Keratinocyte (primary cell): ENCODE measurements at regions not wholly inside any gene's neighbourhood (a gene's known extent, or its start where the extent isn't known, plus 50 kb on each side); places are given as distances from the start of the nearest gene placed in this dataset.
"Not testable (repeated sequence)": the region's sequence is repeated elsewhere in the genome, so short reads cannot be mapped to it uniquely, and the experiment has no call there.

Experiments
- DNase-seq: peaks from one replicate; pipeline ENCODE4 v3.0.0-alpha.2; 2011; ENCODE audit warnings: low read depth, missing footprints, low spot score
- FAIRE-seq: peaks from 2 replicates; lab custom pipeline; 2011; peaks lifted over from hg19 to GRCh38; lab: Jason Lieb, UNC
- H2AFZ ChIP-seq: 2 replicates; pipeline ENCODE4 v1.6.0; 2012; ENCODE audit warnings: low read length, control low read depth, inconsistent platforms; ENCODE audit not compliant: control insufficient read depth
- H3K27ac ChIP-seq: 2 replicates; pipeline ENCODE4 v1.5.1; 2011; ENCODE audit warnings: low read length; ENCODE audit not compliant: control insufficient read depth, insufficient read depth
- H3K27me3 ChIP-seq: 3 replicates; pipeline ENCODE4 v1.6.0; 2011; ENCODE audit warnings: low read length; ENCODE audit not compliant: control insufficient read depth, insufficient read depth; ENCODE audit errors: extremely low read depth
- H3K36me3 ChIP-seq, 2 experiments: 2 replicates in 1 of 2; 3 replicates in 1 of 2; pipeline ENCODE4 v1.5.1; 2011; ENCODE audit warnings: low read length in 2 of 2, mild to moderate bottlenecking in 1 of 2; ENCODE audit not compliant: control insufficient read depth in 2 of 2, insufficient read depth in 2 of 2; ENCODE audit errors: extremely low read depth in 1 of 2
- H3K4me1 ChIP-seq: 3 replicates; pipeline ENCODE4 v1.5.1; 2011; ENCODE audit warnings: low read length; ENCODE audit not compliant: control insufficient read depth, insufficient read depth; ENCODE audit errors: extremely low read depth
- H3K4me2 ChIP-seq: 3 replicates; pipeline ENCODE4 v1.6.0; 2011; ENCODE audit warnings: low read depth, low read length; ENCODE audit not compliant: control insufficient read depth, insufficient read depth; ENCODE audit errors: extremely low read depth
- H3K4me3 ChIP-seq, 3 experiments: fragments of 200-600 bp in 1 of 3; sonication (generic) in 1 of 3; 2 replicates in 2 of 3; 3 replicates in 1 of 3; pipeline ENCODE4 v1.5.1; 2011 to 2016; ENCODE audit warnings: low read length in 3 of 3, mild to moderate bottlenecking in 3 of 3, control low read depth in 2 of 3, inconsistent platforms in 1 of 3, low read depth in 1 of 3, mixed read lengths in 1 of 3, mixed run types in 1 of 3, moderate library complexity in 1 of 3; ENCODE audit not compliant: control insufficient read depth in 2 of 3, insufficient read depth in 2 of 3; ENCODE audit errors: extremely low read depth in 1 of 3
- H3K79me2 ChIP-seq: 2 replicates; pipeline ENCODE4 v1.6.0; 2012; ENCODE audit warnings: low read length; ENCODE audit not compliant: control insufficient read depth, insufficient read depth
- H3K9ac ChIP-seq: 3 replicates; pipeline ENCODE4 v1.6.0; 2011; ENCODE audit warnings: low read length; ENCODE audit not compliant: control insufficient read depth, insufficient read depth; ENCODE audit errors: extremely low read depth
- H3K9me1 ChIP-seq: 3 replicates; pipeline ENCODE4 v1.6.0; 2011; ENCODE audit warnings: low read length; ENCODE audit not compliant: control insufficient read depth, insufficient read depth; ENCODE audit errors: extremely low read depth
- H3K9me3 ChIP-seq: 2 replicates; pipeline ENCODE4 v1.5.1; 2012; ENCODE audit warnings: low read depth, low read length; ENCODE audit not compliant: control insufficient read depth
- H4K20me1 ChIP-seq: 3 replicates; pipeline ENCODE4 v1.6.0; 2011; ENCODE audit warnings: low read length; ENCODE audit not compliant: control insufficient read depth, insufficient read depth; ENCODE audit errors: extremely low read depth
- EZH2 ChIP-seq: IDR thresholded peaks from one replicate; pipeline ENCODE4 v1.6.1; 2012; ENCODE audit warnings: inconsistent platforms, mild to moderate bottlenecking, low read length, moderate library complexity
- dilution Hi-C: fragments of 300-500 bp; cut with MboI; formaldehyde crosslinking; loops from one replicate; pipeline ENCODE4 v1.7.0; 2020; ENCODE audit warnings: low sequenced_read_pairs; ENCODE audit not compliant: extremely low pct_ligation_motif_present
- TF ChIP-seq, protein P1 (sequence below), 3 experiments: IDR thresholded peaks in 1 of 3; conservative IDR thresholded peaks in 1 of 3; optimal IDR thresholded peaks in 1 of 3; 2 replicates in 2 of 3; 3 replicates in 1 of 3; pipeline versions ENCODE3 to v1.5.1; 2011; ENCODE audit warnings: low read length in 3 of 3, mild to moderate bottlenecking in 3 of 3, moderate library complexity in 2 of 3, control low read depth in 1 of 3, inconsistent platforms in 1 of 3; ENCODE audit not compliant: insufficient read depth in 2 of 3; ENCODE audit errors: extremely low read depth in 1 of 3

DNA sequence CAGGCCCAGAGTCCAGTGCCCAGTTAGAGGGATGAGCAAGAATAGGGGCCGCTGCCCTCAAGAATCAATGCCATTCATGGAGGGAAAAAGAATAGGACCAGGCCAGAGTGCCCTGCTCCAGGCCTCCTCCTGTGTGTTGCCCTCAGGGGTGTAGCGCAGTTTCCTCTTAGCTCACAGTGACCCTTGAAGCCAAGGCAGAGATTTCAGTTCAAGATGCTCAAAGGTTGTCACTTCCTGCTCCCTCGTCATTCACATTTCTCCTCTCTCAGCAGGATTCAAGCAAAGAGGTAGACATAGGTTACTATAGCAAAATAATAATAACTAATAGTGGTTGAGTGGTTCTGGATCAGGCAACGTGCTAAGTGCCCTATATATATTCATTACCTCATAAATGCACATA lies 55.1 kb upstream of the PELI2 start:
- Histone ChIP-seq H3K4me2 (no peak overlapping the region), H3K4me1 (no peaks in the 10 kb centered on the region), H4K20me1 (no peaks in the 10 kb centered on the region), H3K9me1 (no peaks in the 10 kb centered on the region), H3K9ac (no peak overlapping the region), H2AFZ (no peak overlapping the region), H3K36me3 (no peaks in the 10 kb centered on the region), H3K79me2 (no peaks in the 10 kb centered on the region), H3K9me3 (no peaks in the 10 kb centered on the region), H3K27ac (no peak overlapping the region), H3K4me3 (no peak overlapping the region), H3K27me3 (no peaks in the 10 kb centered on the region)
- TF ChIP-seq, protein P1, sequence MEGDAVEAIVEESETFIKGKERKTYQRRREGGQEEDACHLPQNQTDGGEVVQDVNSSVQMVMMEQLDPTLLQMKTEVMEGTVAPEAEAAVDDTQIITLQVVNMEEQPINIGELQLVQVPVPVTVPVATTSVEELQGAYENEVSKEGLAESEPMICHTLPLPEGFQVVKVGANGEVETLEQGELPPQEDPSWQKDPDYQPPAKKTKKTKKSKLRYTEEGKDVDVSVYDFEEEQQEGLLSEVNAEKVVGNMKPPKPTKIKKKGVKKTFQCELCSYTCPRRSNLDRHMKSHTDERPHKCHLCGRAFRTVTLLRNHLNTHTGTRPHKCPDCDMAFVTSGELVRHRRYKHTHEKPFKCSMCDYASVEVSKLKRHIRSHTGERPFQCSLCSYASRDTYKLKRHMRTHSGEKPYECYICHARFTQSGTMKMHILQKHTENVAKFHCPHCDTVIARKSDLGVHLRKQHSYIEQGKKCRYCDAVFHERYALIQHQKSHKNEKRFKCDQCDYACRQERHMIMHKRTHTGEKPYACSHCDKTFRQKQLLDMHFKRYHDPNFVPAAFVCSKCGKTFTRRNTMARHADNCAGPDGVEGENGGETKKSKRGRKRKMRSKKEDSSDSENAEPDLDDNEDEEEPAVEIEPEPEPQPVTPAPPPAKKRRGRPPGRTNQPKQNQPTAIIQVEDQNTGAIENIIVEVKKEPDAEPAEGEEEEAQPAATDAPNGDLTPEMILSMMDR (optimal IDR thresholded peaks at IDR 0.05 in 1 of 3, IDR thresholded peaks at IDR 0.05 in 1 of 3, conservative IDR thresholded peaks at IDR 0.05 in 1 of 3; ENCODE audit: extremely low read depth in 1 of 3, insufficient read depth in 2 of 3, low read length in 3 of 3) = no peak
- TF ChIP-seq EZH2 = no peak
- dilution Hi-C loops = no loop called here
- DNase-seq = no peak
- no peak for FAIRE-seq

DNA sequence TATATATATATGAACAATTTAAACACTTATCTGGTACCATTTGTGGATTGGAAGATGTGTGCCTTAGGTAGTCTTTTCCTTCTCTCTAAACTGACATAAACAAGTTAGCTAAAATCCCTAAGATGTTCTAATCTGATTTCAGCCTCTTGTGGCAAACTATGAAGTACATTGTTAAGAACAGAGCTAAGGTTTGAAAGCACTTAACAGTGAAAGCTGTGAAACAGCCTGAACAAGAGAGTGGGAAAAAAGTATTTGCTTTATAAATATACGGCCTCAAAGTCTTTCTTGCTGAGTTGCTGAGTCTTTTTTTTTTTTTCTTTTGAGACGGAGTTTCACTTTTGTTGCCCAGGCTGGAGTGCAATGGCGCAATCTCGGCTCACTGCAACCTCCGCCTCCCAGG lies 53.7 kb upstream of the PELI2 start:
- H3K27ac ChIP-seq = no peak overlapping the region
- H3K9ac ChIP-seq = no peak overlapping the region
- H3K4me1 ChIP-seq = no peaks in the 10 kb centered on the region
- H3K27me3 ChIP-seq = no peaks in the 10 kb centered on the region
- H3K79me2 ChIP-seq = no peaks in the 10 kb centered on the region
- DNase-seq = no peak
- H3K4me3 ChIP-seq = no peak overlapping the region
- H3K9me3 ChIP-seq = no peaks in the 10 kb centered on the region
- dilution Hi-C loops = no loop called here
- H3K9me1 ChIP-seq = no peaks in the 10 kb centered on the region
- TF ChIP-seq, protein P1 (optimal IDR thresholded peaks at IDR 0.05 in 1 of 3, IDR thresholded peaks at IDR 0.05 in 1 of 3, conservative IDR thresholded peaks at IDR 0.05 in 1 of 3; ENCODE audit: extremely low read depth in 1 of 3, insufficient read depth in 2 of 3, low read length in 3 of 3) = no peak
- no peak for TF ChIP-seq EZH2
- no peak overlapping the region for H2AFZ ChIP-seq
- no peaks in the 10 kb centered on the region for H3K36me3 ChIP-seq
- no peak for FAIRE-seq
- no peaks in the 10 kb centered on the region for H4K20me1 ChIP-seq
- no peak overlapping the region for H3K4me2 ChIP-seq

DNA sequence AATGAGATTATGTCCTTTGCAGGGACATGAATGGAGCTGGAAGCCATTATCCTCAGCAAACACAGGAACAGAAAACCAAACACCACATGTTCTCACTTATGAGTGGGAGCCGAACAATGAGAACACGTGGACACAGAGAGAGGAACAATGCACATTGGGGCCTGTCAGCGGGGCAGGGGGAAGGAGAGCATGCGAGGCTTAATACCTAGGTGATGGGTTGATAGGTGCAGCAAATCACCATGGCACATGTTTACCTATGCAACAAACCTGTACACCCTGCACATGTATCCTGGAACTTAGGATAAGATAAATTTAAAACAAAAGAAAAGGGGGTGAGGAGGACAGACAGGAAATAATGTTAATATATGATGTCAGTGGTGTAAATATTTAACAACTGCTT lies 53.0 kb upstream of the PELI2 start:
- H3K4me2 ChIP-seq, dilution Hi-C loops, DNase-seq, H3K9me1 ChIP-seq, H3K27me3 ChIP-seq, H3K27ac ChIP-seq, H4K20me1 ChIP-seq, H3K79me2 ChIP-seq, H3K9me3 ChIP-seq, H3K4me3 ChIP-seq, H3K4me1 ChIP-seq, H3K9ac ChIP-seq, H2AFZ ChIP-seq, FAIRE-seq, H3K36me3 ChIP-seq: not testable (repeated sequence)
